LNCAP (cell line): ENCODE measurements at regions not wholly inside any gene's neighbourhood (a gene's known extent, or its start where the extent isn't known, plus 50 kb on each side); places are given as distances from the start of the nearest gene placed in this dataset.

Experiments
- CTCF ChIP-seq: fragments of 450-650 bp; IDR thresholded peaks from 2 replicates; pipeline ENCODE4 v1.5.1; 2017; ENCODE audit warnings: mild to moderate bottlenecking

- no peak for TF ChIP-seq CTCF
These were observed 242.2 kb downstream of the PTPRC start for GRCh38 chr1:198880818-198881597.

DNA sequence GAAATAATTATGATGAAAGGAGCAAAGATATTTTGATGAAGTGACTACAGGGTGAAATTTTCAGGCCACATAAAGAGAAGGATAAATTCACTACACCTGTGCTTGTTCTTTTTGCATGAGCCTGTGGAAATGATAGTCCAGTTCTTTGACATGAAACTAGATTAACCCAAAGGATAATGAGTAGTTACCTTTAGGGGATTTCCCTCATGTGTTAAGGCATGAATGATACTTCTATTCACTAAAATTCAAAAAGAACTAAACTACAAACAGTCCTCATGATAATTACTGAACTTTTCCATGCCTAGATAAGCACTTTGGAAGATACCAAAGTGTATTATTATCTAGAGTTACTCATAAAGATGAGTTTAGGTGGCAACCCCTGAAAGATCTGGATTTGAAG is 244.3 kb downstream of the PTPRC start:
- no peak for TF ChIP-seq CTCF

GRCh38 chr1:198887866-198888265 is 249.0 kb downstream of the PTPRC start:
- no peak for TF ChIP-seq CTCF

- no peak for TF ChIP-seq CTCF
These were observed 249.6 kb downstream of the PTPRC start for GRCh38 chr1:198888379-198888943.

GRCh38 chr1:198889101-198889500 is 250.3 kb downstream of the PTPRC start:
- no peak for TF ChIP-seq CTCF

DNA sequence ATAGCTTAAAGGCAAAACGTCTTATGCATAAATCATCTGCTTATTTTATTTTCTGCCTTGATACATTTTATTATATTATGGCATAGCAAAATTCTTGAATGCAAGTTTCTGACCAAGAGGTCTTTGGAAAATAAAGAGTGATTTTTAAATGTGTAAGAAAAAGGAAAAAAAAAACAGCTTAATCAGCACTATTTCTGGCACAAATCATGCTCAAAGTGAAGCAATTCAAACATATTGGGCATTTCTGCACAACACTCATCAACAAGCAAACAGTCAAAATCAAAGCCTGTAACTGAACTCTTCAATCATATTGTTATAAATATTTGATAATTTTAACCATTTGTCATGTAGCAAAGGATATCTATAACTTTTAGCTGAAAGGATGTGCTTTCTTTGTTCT is 250.9 kb downstream of the PTPRC start:
- no peak for TF ChIP-seq CTCF

DNA sequence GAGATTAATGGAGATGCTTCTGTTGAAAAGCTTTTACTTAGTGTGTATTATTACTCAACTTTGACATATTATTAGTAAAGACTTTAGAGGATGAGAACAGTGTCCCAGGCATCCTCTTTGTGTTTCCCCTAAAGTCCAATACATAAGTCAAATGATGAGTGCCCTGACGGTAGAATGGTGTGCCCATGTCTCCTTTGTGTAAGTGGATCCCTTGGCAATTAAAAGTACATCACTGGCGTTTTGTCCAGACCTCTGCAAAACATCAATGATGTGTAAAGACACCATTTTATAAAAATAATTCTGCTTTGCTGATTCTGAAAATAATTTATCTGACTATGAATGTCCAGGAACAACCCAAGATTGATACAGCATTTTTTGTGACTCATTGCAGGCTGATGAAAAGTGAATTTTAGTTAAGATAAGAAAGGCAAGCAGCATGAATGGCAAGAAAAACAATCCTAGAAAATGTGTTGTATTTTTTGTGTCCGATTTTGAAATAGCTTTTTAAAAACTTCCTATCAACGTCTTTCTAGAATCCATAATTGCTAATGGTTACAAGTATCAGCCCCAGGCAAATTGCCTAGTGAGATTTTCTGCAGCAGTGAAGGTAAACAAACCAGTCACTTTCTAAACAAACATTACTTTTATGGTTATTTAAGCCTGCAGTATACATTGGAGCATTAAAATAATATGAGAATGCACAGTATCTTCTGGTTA is 251.5 kb downstream of the PTPRC start:
- TF ChIP-seq CTCF: no peak
